Activated CD8-positive, alpha-beta T cell treated with anti-CD3 and anti-CD28 coated beads for 36 hours (primary cell): ENCODE measurements at regions not wholly inside any gene's neighbourhood (a gene's known extent, or its start where the extent isn't known, plus 50 kb on each side); places are given as distances from the start of the nearest gene placed in this dataset.
"Not testable (repeated sequence)": the region's sequence is repeated elsewhere in the genome, so short reads cannot be mapped to it uniquely, and the experiment has no call there.

Experiments
- ATAC-seq: fragments of 200-7000 bp; cut with Tn5 transposase; one replicate; pipeline ENCODE4 v1.10.0; 2021; ENCODE audit warnings: mild to moderate bottlenecking, moderate library complexity
- CTCF ChIA-PET: fragments of 350-600 bp; sonication (Branson Sonifier 250); formaldehyde crosslinking; loops from one replicate; lab custom pipeline; 2021; ENCODE audit warnings: antibody characterized with exemption; lab: Charles Lee
- POLR2A ChIA-PET: fragments of 350-600 bp; sonication (Branson Sonifier 250); formaldehyde crosslinking; loops from one replicate; lab custom pipeline; 2021; ENCODE audit warnings: antibody characterized with exemption; lab: Charles Lee
- DNase-seq: peaks from one replicate; pipeline ENCODE4 v3.0.0-alpha.2; 2020
- H3K27ac Mint-ChIP-seq: one replicate; pipeline ENCODE4 v1.8.0; 2021; ENCODE audit warnings: mild to moderate bottlenecking, mixed read lengths
- H3K27me3 Mint-ChIP-seq: one replicate; pipeline ENCODE4 v1.8.0; 2021; ENCODE audit warnings: mixed read lengths
- H3K36me3 Mint-ChIP-seq: one replicate; pipeline ENCODE4 v1.8.0; 2021; ENCODE audit warnings: low read depth, mixed read lengths
- H3K4me1 Mint-ChIP-seq: one replicate; pipeline ENCODE4 v1.8.0; 2021; ENCODE audit warnings: low read depth, mixed read lengths
- H3K4me3 Mint-ChIP-seq: one replicate; pipeline ENCODE4 v1.8.0; 2021; ENCODE audit warnings: mild to moderate bottlenecking, moderate library complexity, mixed read lengths
- H3K9me3 Mint-ChIP-seq: one replicate; pipeline ENCODE4 v1.8.0; 2021; ENCODE audit warnings: mixed read lengths
- intact Hi-C: fragments of 100-400 bp; cut with micrococcal nuclease; formaldehyde crosslinking; loops from one replicate; pipeline ENCODE4 v1.10.0; 2022

DNA sequence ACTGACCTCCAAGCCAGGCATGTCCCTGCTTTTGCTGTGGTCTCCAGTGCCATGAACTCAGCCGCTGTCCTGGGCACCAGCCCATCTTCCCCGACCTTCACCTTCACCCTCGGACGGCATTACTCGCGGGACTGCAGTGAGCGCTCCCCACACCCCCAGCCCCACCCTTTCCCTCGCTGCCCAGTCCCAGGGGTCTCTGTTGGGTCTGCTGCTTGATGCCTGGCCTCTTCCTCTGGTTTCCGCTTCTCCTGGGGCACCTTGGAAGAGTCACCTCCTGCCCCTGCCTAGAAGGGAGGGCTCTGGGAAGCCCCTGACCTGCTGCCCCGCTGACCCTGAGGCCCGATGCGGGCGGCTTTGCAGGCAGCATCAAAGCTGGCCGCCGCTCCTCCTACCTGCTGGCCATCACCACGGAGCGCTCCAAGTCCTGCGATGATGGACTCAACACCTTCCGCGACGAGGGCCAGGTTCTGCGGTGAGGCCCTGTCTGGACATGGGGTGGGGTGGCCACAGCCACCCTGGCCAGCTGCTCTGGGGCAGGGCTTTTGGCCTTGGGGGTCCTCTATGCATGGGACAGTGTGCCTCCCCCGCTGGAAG is 102.3 kb downstream of the ZNF267 start:
- H3K27ac Mint-ChIP-seq, H3K36me3 Mint-ChIP-seq, ATAC-seq, DNase-seq, POLR2A ChIA-PET, H3K27me3 Mint-ChIP-seq, intact Hi-C loops, H3K4me1 Mint-ChIP-seq, H3K9me3 Mint-ChIP-seq, CTCF ChIA-PET, H3K4me3 Mint-ChIP-seq: not testable (repeated sequence)

DNA sequence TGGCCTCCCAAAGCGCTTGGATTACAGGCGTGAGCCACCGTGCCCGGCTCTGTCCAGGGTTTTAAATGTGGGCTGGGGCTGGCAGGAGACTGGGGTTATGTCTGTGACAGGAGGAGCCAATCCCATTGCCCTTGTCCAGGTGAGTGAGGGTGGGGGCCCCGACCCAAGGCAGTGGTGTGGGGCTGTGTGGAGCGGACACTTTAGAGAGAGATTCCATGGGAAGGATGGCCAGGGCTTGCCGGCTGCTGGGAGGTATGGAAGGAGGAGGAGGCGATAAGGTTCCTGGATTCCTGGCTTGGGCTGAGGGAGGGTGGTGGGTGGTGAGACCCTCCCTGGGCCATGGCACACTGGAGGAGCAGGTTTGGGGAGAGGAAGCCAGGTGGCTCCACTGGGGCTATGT is 104.9 kb downstream of the ZNF267 start:
- POLR2A ChIA-PET, DNase-seq, H3K4me3 Mint-ChIP-seq, H3K27ac Mint-ChIP-seq, H3K27me3 Mint-ChIP-seq, ATAC-seq, CTCF ChIA-PET, H3K36me3 Mint-ChIP-seq, H3K9me3 Mint-ChIP-seq, H3K4me1 Mint-ChIP-seq, intact Hi-C loops: not testable (repeated sequence)

DNA sequence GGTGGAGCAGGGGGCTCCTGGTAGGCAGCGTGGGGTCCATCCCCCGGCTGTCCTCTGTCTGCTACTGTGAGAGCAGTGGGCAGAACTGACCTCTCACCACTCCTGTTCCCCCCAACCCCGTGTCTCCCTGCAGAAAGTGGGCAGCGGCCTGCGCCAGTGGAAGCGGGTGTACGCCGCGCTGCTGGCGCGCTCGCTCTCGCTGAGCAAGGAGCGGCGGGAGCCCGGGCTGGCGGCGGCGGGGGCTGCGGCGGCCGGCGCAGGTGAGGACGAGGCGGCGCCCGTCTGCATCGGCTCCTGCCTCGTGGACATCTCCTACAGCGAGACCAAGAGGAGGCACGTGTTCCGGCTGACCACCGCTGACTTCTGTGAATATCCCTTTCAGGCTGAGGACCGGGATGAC is 108.1 kb downstream of the ZNF267 start:
- POLR2A ChIA-PET, H3K4me1 Mint-ChIP-seq, H3K27me3 Mint-ChIP-seq, H3K36me3 Mint-ChIP-seq, CTCF ChIA-PET, ATAC-seq, intact Hi-C loops, H3K27ac Mint-ChIP-seq, H3K4me3 Mint-ChIP-seq, H3K9me3 Mint-ChIP-seq, DNase-seq: not testable (repeated sequence)

DNA sequence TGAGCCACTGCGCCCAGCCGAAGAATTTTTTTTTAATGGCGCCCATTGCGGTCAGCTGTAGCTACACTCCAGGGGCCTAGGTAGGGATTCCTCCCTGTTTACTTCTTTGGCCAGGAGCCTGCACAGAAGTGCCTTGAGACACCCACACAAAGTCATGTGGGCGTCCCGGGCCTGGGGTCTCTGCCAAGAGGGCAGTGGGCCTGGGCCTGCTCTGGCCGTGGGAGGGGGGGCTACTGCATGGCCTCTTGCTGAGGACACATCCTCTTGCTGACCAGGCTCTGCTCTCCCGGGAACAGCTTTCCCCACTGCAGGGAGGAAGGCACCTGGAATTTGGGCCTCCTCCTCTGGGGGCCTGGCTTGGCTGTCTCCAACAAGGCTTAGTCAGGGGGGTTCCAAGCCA is 109.4 kb downstream of the ZNF267 start:
- H3K9me3 Mint-ChIP-seq, H3K27me3 Mint-ChIP-seq, intact Hi-C loops, H3K4me3 Mint-ChIP-seq, DNase-seq, POLR2A ChIA-PET, H3K36me3 Mint-ChIP-seq, CTCF ChIA-PET, H3K4me1 Mint-ChIP-seq, ATAC-seq, H3K27ac Mint-ChIP-seq: not testable (repeated sequence)

DNA sequence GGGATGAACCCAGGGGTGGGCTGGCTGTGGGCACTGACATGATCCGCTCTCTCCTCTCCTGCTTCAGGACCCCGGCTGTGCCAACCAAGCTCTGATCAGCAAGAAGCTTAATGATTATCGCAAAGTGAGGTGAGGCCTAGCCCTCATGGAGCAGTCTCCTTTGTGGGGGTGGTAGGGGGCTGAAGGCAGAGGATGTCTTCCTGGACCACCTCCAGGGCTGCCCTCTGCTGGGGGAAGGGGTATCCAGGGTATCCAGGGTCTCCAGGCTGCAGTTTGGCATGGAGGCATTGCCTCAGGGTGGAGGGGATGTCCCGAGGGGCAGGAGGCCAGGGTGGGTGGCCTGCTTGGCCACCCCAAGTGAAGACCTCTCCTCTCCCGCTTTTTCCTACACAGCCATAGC is 110.1 kb downstream of the ZNF267 start:
- H3K27ac Mint-ChIP-seq, H3K27me3 Mint-ChIP-seq, intact Hi-C loops, DNase-seq, H3K9me3 Mint-ChIP-seq, CTCF ChIA-PET, POLR2A ChIA-PET, H3K4me3 Mint-ChIP-seq, ATAC-seq, H3K4me1 Mint-ChIP-seq, H3K36me3 Mint-ChIP-seq: not testable (repeated sequence)

DNA sequence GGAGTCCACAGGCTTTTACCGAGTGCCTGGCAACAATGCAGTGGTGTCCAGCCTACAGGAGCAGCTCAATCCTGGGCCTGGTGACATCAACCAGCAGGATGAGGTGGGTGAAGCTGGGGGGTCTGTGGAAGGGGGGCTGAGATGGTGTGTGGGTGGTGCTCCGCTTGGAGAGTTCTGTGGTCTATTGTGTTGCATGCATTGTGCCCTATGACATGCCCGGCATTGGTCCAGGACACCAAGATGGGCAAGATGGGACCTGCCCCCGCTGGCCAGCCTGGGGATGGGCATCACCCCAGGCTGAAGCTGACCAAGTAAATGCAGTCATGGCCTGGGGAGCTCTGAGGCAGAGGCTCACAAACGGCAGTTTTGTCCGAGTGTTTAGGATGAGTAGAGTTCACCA is 113.3 kb downstream of the ZNF267 start:
- CTCF ChIA-PET, H3K27ac Mint-ChIP-seq, H3K36me3 Mint-ChIP-seq, H3K27me3 Mint-ChIP-seq, H3K4me3 Mint-ChIP-seq, POLR2A ChIA-PET, H3K9me3 Mint-ChIP-seq, ATAC-seq, H3K4me1 Mint-ChIP-seq, intact Hi-C loops, DNase-seq: not testable (repeated sequence)

DNA sequence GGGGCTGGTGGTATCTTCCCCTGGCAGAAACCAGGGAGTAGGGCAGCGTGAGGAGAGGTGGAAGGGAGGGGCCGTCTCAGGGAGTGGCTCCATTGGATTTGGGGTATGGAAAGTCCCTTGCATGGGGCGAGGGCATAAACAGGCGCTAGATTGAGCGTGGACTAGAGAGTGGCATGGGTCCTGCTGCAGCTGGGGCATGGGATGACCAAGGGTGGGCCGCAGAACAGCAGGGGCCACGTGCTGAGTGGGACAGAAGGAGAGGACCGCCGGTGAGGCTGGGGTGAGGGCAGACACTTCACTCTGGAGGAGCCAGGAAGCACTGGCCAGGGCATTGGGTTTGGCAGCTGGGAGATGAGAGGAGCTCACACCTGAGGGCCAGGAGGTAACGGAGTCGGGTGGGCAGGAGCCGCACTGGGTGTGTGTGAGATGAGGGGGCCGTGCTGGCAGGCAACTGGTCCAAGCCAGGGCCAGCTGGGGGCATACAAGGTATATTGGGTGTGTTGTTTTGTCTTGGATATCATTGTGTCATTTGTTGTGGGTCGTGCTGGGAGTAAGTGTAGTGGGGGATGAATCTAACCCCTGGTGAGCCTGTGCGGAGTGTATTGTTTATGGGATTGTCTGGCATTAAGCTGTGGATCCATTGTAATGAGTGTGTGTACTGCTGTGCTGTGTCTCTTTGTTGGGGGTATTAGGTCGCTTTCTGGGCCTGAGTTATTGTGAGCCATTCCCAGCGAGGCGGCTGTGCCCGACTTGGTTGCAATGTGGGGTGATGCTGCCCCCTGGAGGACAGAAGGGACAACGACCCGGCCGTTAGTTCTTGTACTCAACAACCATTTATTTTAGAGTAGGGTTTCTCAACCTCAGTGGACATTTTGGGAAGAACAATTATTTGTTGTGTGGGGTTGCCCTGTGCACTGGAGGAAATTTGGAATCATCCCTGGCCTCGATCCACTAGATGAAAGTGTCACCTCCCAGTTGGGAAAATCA is 115.3 kb downstream of the ZNF267 start:
- intact Hi-C loops, H3K4me1 Mint-ChIP-seq, H3K9me3 Mint-ChIP-seq, H3K27me3 Mint-ChIP-seq, H3K4me3 Mint-ChIP-seq, POLR2A ChIA-PET, H3K36me3 Mint-ChIP-seq, CTCF ChIA-PET, H3K27ac Mint-ChIP-seq: not testable (repeated sequence)
- ATAC-seq (peak; percentile 86), DNase-seq (peak; percentile 72)

DNA sequence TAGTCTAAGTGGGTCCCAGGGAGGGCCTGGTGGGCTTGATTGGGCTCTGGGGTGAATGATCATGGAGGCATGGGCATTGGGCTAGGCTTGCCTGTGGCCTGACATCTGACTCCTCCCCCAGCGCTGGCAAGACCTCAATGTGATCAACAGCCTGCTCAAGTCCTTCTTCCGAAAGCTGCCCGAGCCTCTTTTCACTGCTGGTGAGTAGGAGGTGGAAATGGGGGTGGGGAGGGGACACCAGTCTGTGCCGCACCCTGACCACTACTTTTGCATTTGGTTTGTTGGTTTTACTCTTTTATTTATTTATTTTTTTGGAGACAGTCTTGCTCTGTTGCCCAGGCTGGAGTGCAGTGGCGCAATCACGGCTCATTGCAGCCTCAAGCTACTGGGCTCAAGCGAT is 116.7 kb downstream of the ZNF267 start:
- intact Hi-C loops, DNase-seq, H3K27me3 Mint-ChIP-seq, H3K9me3 Mint-ChIP-seq, H3K36me3 Mint-ChIP-seq, H3K27ac Mint-ChIP-seq, POLR2A ChIA-PET, H3K4me3 Mint-ChIP-seq, CTCF ChIA-PET, H3K4me1 Mint-ChIP-seq, ATAC-seq: not testable (repeated sequence)

DNA sequence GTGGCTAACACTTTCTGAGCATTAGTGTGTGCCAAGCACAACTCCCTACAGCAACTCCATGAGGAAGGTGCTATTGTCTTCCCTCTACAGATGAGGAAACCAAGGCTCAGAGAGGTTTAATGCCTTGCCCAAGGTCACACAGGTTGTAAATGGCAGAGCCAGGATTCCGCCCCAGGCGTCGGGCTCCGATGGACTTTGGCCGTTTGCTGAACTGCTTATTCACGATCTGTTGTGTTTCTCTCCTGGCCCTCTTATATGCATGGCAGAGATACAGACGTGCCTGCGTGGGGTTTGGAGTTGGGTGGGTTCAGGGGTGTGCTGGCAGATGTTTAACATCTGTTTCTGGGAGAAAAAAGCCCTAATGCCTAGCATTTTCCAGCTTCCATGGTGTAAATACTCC is 117.4 kb downstream of the ZNF267 start:
- CTCF ChIA-PET, H3K4me1 Mint-ChIP-seq, H3K9me3 Mint-ChIP-seq, H3K4me3 Mint-ChIP-seq, ATAC-seq, intact Hi-C loops, H3K27me3 Mint-ChIP-seq, DNase-seq, POLR2A ChIA-PET, H3K36me3 Mint-ChIP-seq, H3K27ac Mint-ChIP-seq: not testable (repeated sequence)

DNA sequence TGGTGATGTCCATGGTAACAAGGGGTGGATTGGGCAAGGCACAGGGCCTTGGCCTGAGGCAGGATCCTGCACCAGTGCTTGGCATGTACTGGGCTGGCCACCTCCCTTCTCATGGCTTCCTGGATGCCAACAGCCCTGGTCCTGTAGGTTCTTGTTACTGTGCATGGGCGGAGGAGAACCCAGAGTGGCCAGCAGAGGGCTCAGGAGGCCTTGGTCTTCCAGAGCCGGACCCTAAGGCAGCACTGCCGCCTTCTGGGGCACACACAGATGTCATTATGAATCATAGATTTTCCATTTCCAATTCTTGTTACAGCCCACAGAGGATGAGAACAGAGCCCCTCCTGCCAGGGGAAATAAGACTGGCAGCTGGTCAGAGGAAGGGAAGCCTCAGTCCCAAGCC is 122.7 kb downstream of the ZNF267 start:
- intact Hi-C loops, H3K9me3 Mint-ChIP-seq, H3K4me3 Mint-ChIP-seq, H3K4me1 Mint-ChIP-seq, ATAC-seq, POLR2A ChIA-PET, H3K27ac Mint-ChIP-seq, H3K36me3 Mint-ChIP-seq, H3K27me3 Mint-ChIP-seq, CTCF ChIA-PET: not testable (repeated sequence)
- peak; percentile 74 for DNase-seq

DNA sequence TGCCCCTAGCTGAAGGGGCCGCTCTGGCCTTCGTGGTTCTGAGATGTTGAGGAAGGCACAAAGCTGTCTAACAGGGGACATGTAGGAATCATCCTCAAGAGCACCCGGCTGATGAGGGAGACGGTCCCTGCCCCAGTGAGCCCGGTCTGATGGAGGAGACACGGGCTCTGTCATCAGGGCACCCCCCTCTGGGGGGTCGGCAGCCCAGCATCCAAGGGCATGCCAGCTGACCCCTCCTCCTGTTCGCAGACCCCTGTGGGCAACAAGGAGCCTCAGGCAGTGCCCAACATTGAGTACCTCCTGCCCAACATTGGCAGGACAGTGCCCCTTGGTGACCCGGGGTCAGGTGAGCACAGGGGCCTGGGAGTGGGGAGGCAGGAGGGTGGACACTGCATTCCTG is 128.9 kb downstream of the ZNF267 start:
- H3K27me3 Mint-ChIP-seq, H3K9me3 Mint-ChIP-seq, intact Hi-C loops, CTCF ChIA-PET, DNase-seq, POLR2A ChIA-PET, ATAC-seq, H3K4me3 Mint-ChIP-seq, H3K4me1 Mint-ChIP-seq, H3K36me3 Mint-ChIP-seq, H3K27ac Mint-ChIP-seq: not testable (repeated sequence)

DNA sequence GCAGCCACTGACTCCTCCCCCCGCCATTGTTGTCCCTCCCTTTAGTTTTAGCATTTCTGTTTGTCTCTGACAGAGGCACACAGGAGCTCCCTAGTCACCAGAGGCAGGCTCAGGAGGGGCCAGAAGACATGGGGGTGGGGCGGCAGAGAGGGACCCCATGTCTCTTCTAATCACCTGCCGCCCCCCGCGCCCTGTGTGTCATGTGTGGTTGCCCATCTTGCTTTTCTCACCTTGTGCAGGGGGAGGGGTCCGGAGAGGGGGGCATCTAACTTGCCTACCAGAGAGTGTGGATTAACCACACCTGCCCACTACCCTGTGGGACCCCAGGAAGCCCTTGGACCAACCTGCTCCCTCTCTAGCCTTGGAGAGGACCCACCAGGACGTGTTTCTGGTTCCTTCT is 130.2 kb downstream of the ZNF267 start:
- H3K36me3 Mint-ChIP-seq, H3K27me3 Mint-ChIP-seq, H3K4me3 Mint-ChIP-seq, CTCF ChIA-PET, H3K4me1 Mint-ChIP-seq, POLR2A ChIA-PET, intact Hi-C loops, H3K27ac Mint-ChIP-seq, ATAC-seq, H3K9me3 Mint-ChIP-seq, DNase-seq: not testable (repeated sequence)
